ENCODE measurements at regions not wholly inside any gene's neighbourhood (a gene's known extent, or its start where the extent isn't known, plus 50 kb on each side); places are given as distances from the start of the nearest gene placed in this dataset.

GRCh38 chr9:86405926-86406325 is 51.7 kb upstream of the TUT7 start:
- no peak for DNase-seq

- no peak for DNase-seq
Observed at GRCh38 chr9:86405086-86405491, 50.9 kb upstream of the TUT7 start.
